ENCODE measurements at regions not wholly inside any gene's neighbourhood (a gene's known extent, or its start where the extent isn't known, plus 50 kb on each side); places are given as distances from the start of the nearest gene placed in this dataset.

- TF ChIP-seq, protein P1, sequence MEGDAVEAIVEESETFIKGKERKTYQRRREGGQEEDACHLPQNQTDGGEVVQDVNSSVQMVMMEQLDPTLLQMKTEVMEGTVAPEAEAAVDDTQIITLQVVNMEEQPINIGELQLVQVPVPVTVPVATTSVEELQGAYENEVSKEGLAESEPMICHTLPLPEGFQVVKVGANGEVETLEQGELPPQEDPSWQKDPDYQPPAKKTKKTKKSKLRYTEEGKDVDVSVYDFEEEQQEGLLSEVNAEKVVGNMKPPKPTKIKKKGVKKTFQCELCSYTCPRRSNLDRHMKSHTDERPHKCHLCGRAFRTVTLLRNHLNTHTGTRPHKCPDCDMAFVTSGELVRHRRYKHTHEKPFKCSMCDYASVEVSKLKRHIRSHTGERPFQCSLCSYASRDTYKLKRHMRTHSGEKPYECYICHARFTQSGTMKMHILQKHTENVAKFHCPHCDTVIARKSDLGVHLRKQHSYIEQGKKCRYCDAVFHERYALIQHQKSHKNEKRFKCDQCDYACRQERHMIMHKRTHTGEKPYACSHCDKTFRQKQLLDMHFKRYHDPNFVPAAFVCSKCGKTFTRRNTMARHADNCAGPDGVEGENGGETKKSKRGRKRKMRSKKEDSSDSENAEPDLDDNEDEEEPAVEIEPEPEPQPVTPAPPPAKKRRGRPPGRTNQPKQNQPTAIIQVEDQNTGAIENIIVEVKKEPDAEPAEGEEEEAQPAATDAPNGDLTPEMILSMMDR (conservative IDR thresholded peaks at IDR 0.05 in 1 of 2, IDR thresholded peaks at IDR 0.05 in 1 of 2; ENCODE audit: extremely low read depth in 1 of 2, insufficient read depth in 1 of 2, low read depth in 1 of 2, low read length in 2 of 2): no peak
- no peak for TF ChIP-seq EZH2 (IDR thresholded peaks at IDR 0.05; ENCODE audit: borderline replicate concordance, low read length)
These were observed 155.3 kb upstream of the ANKRD55 start for GRCh38 chr5:56388229-56388985.

Data from mammary epithelial cell (primary cell).